Superior temporal gyrus (tissue), 1 donor: ENCODE measurements at regions not wholly inside any gene's neighbourhood (a gene's known extent, or its start where the extent isn't known, plus 50 kb on each side); places are given as distances from the start of the nearest gene placed in this dataset.
A peak's percentile ranks its signal among the peaks of the same experiment; 100 is the strongest.

Experiments
- DNase-seq: peaks from one replicate; pipeline ENCODE4 v3.0.0-alpha.2; 2016; ENCODE audit errors: extremely low spot score

- no peak for DNase-seq
These were observed 639.3 kb downstream of the PTPRU start for GRCh38 chr1:29875557-29876028.

- no peak for DNase-seq
These were observed 634.3 kb downstream of the PTPRU start for GRCh38 chr1:29870621-29871020.

GRCh38 chr1:29869802-29870201, 633.5 kb downstream of the PTPRU start:
- no peak for DNase-seq

- DNase-seq, result no peak
These were observed 632.6 kb downstream of the PTPRU start for GRCh38 chr1:29868944-29869343.

GRCh38 chr1:29868096-29868495, 631.8 kb downstream of the PTPRU start:
- no peak for DNase-seq

- no peak for DNase-seq
These were observed 628.7 kb downstream of the PTPRU start for GRCh38 chr1:29865051-29865450.

- no peak for DNase-seq
These were observed 628.2 kb downstream of the PTPRU start for GRCh38 chr1:29864431-29865022.

GRCh38 chr1:29861922-29862321, 625.6 kb downstream of the PTPRU start:
- no peak for DNase-seq

- DNase-seq, result no peak
These were observed 625.1 kb downstream of the PTPRU start for GRCh38 chr1:29861446-29861845.

GRCh38 chr1:29860681-29861080, 624.4 kb downstream of the PTPRU start:
- DNase-seq, result no peak

- no peak for DNase-seq
These were observed 623.7 kb downstream of the PTPRU start for GRCh38 chr1:29860056-29860455.

- DNase-seq, result no peak
These were observed 622.8 kb downstream of the PTPRU start for GRCh38 chr1:29859126-29859525.

GRCh38 chr1:29858646-29859045, 622.3 kb downstream of the PTPRU start:
- DNase-seq, result no peak

GRCh38 chr1:29856340-29857114, 620.2 kb downstream of the PTPRU start:
- DNase-seq, result no peak

GRCh38 chr1:29855561-29856160, 619.3 kb downstream of the PTPRU start:
- DNase-seq, result no peak

- DNase-seq, result no peak
These were observed 618.5 kb downstream of the PTPRU start for GRCh38 chr1:29854700-29855276.

GRCh38 chr1:29853716-29854330, 617.5 kb downstream of the PTPRU start:
- DNase-seq, result no peak

- DNase-seq, result no peak
These were observed 615.9 kb downstream of the PTPRU start for GRCh38 chr1:29852248-29852647.

- DNase-seq, result no peak
These were observed 615.4 kb downstream of the PTPRU start for GRCh38 chr1:29851691-29852090.

GRCh38 chr1:29849991-29850757, 613.9 kb downstream of the PTPRU start:
- no peak for DNase-seq

GRCh38 chr1:29849038-29849750, 612.9 kb downstream of the PTPRU start:
- DNase-seq, result peak; percentile 46
